ENCODE measurements at regions not wholly inside any gene's neighbourhood (a gene's known extent, or its start where the extent isn't known, plus 50 kb on each side); places are given as distances from the start of the nearest gene placed in this dataset.

GRCh38 chr2:76448956-76449355 is 738.2 kb upstream of the GCFC2 start:
- no peak for DNase-seq

GRCh38 chr2:76447294-76447693 is 736.6 kb upstream of the GCFC2 start:
- no peak for DNase-seq

GRCh38 chr2:76446872-76447271 is 736.2 kb upstream of the GCFC2 start:
- DNase-seq = no peak

- no peak for DNase-seq
Measured at GRCh38 chr2:76445880-76446279, 735.2 kb upstream of the GCFC2 start.

GRCh38 chr2:76444732-76445131 is 734.0 kb upstream of the GCFC2 start:
- DNase-seq = no peak

GRCh38 chr2:76437564-76437963 is 726.8 kb upstream of the GCFC2 start:
- DNase-seq = no peak

- no peak for DNase-seq
Measured at GRCh38 chr2:76429374-76429773, 718.7 kb upstream of the GCFC2 start.

- no peak for DNase-seq
Measured at GRCh38 chr2:76427452-76427851, 716.7 kb upstream of the GCFC2 start.

- DNase-seq = no peak
Measured at GRCh38 chr2:76415821-76416220, 705.1 kb upstream of the GCFC2 start.

- no peak for DNase-seq
Measured at GRCh38 chr2:76413436-76413835, 702.7 kb upstream of the GCFC2 start.

GRCh38 chr2:76406134-76406855 is 695.6 kb upstream of the GCFC2 start:
- DNase-seq = no peak

GRCh38 chr2:76393356-76393755 is 682.6 kb upstream of the GCFC2 start:
- no peak for DNase-seq

- no peak for DNase-seq
Measured at GRCh38 chr2:76391678-76392077, 681.0 kb upstream of the GCFC2 start.

GRCh38 chr2:76387294-76387693 is 676.6 kb upstream of the GCFC2 start:
- no peak for DNase-seq

- no peak for DNase-seq
Measured at GRCh38 chr2:76385943-76386342, 675.2 kb upstream of the GCFC2 start.

GRCh38 chr2:76381624-76382023 is 670.9 kb upstream of the GCFC2 start:
- no peak for DNase-seq

- no peak for DNase-seq
Measured at GRCh38 chr2:76378140-76378539, 667.4 kb upstream of the GCFC2 start.

- DNase-seq = no peak
Measured at GRCh38 chr2:76341439-76341838, 630.7 kb upstream of the GCFC2 start.

- no peak for DNase-seq
Measured at GRCh38 chr2:76332871-76333270, 622.2 kb upstream of the GCFC2 start.

- DNase-seq = no peak
Measured at GRCh38 chr2:76330865-76331264, 620.1 kb upstream of the GCFC2 start.

- DNase-seq = no peak
Measured at GRCh38 chr2:76326636-76327035, 615.9 kb upstream of the GCFC2 start.

- no peak for DNase-seq
Measured at GRCh38 chr2:76323381-76323780, 612.7 kb upstream of the GCFC2 start.

- DNase-seq = no peak
Measured at GRCh38 chr2:76320716-76321115, 610.0 kb upstream of the GCFC2 start.

GRCh38 chr2:76318848-76319360 is 608.2 kb upstream of the GCFC2 start:
- DNase-seq = no peak

GRCh38 chr2:76316691-76317090 is 606.0 kb upstream of the GCFC2 start:
- DNase-seq = no peak
